HG03378 (cell line): ENCODE measurements at regions not wholly inside any gene's neighbourhood (a gene's known extent, or its start where the extent isn't known, plus 50 kb on each side); places are given as distances from the start of the nearest gene placed in this dataset.

Source experiments
- ATAC-seq: cut with Tn5 transposase; IDR thresholded peaks from one replicate; pipeline ENCODE4 v1.9.1; 2021; ENCODE audit warnings: mild to moderate bottlenecking, moderate library complexity; ENCODE audit not compliant: unreplicated experiment

GRCh38 chr1:188359315-188359714 is 1530.6 kb downstream of the PLA2G4A start:
- ATAC-seq = no peak

GRCh38 chr1:188363943-188364342 is 1535.2 kb downstream of the PLA2G4A start:
- no peak for ATAC-seq

GRCh38 chr1:188364927-188365449 is 1536.2 kb downstream of the PLA2G4A start:
- ATAC-seq = no peak

DNA sequence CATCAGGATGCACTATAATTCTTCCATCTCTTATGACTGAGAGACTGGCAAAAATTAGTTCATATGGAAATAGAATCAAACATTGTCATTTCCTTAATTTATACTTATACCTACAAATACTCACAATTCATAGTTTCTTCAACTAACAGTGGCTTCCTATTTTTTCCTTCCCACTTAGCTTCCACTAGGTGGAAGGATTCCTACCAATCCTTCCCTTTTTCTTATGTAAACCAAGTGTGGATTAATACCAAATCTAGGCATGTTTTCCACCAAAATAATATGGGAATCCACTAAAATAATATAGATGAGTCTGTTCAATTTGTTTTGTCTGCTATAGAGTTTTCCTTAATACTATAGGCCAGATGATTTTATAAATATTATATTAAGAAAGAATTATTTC is 1537.1 kb downstream of the PLA2G4A start:
- no peak for ATAC-seq

- no peak for ATAC-seq
Observed at GRCh38 chr1:188367661-188368060, 1538.9 kb downstream of the PLA2G4A start.

GRCh38 chr1:188371295-188371806 is 1542.6 kb downstream of the PLA2G4A start:
- no peak for ATAC-seq

DNA sequence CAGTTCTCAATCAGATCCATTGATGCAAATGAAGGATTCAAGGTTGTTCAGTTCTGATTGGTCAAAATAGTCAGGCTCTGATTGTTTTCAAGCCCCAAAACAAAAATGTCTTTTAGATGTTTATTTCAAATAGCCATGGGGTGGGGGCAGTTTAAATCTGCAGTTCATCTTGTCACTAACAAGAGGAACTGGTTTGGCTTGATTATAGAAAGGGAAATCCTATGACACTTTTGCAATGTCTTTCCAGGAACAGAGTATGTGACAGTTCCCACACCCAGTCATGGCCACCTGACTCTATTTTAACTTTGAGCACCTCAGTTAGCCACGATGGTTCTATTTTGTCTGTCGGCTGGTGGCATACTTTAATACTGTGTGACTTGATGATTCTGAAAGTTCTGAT is 1544.1 kb downstream of the PLA2G4A start:
- no peak for ATAC-seq

DNA sequence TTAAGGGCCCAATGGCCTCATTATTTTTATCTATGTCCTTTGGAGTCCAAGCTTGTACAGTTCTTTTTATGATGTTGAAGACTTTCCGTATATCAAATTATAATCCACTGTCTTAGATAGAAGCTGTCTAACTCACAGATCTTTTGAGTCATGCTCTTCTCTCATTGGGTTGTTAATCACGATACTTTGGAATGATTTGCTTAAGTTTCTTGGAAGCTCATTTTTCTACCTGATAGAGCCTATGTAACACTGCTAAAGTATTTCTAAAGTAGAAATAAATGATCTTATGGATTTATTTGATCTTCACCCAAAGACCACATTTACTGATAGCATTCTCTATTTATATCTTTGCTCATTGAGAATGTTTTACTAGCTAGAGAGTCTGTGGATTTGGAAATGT is 1554.1 kb downstream of the PLA2G4A start:
- no peak for ATAC-seq

DNA sequence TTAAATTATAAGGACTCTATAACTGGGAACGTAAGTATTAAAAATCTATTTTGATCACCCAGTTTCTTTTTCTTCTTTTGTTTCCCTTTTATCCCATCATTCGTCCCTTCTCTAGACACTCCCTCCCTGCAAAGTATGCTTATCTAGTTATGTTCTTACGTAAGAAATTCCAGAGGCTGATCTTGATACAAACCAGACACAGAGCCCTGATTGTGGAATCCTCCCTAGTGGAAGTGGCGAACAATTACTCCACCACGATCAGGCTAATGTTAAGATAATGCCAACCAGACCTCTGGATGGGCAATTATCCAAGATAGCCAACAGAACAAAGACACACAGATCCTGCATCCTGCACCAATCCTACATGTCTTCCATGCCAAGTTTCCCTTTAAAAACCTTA is 1557.4 kb downstream of the PLA2G4A start:
- ATAC-seq = no peak

- no peak for ATAC-seq
Observed at GRCh38 chr1:188386666-188387065, 1557.9 kb downstream of the PLA2G4A start.

DNA sequence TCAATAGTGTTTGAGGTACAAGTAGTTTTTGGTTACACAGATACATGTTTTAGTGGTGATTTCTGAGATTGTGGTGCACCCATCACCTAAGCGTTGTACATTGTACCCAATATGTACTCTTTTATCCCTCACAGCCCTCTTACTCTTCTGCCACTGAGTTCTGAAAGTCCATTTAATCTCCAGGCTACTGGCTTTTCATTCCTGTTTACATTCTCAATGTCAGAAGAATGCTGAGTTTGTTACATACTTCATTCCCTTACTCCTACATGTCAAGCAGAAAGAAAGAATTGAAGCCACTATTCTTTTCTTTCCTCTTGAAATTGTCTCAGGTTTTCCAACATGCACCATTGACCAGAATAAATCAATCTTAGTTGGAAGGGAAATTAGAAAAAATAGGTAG is 1565.9 kb downstream of the PLA2G4A start:
- ATAC-seq = no peak

- no peak for ATAC-seq
Observed at GRCh38 chr1:188397521-188397920, 1568.8 kb downstream of the PLA2G4A start.

DNA sequence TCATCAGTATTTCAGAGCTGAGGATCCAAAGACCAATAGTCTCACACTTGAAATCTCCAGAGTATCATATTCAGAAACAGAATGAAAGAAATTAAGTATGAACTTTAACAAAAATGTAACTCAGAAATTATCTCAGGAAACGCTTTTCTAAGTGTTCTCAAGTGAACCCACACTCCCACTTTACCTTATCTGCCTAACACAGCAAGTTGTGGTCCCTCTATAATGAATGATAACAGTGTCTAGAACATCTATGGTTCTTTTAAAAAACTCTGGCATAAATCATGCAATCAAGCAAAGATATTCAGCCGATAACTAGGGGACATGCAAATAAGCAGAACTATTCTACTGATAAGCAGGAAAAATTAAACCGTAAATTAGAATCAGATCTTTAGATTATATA is 1574.2 kb downstream of the PLA2G4A start:
- no peak for ATAC-seq

DNA sequence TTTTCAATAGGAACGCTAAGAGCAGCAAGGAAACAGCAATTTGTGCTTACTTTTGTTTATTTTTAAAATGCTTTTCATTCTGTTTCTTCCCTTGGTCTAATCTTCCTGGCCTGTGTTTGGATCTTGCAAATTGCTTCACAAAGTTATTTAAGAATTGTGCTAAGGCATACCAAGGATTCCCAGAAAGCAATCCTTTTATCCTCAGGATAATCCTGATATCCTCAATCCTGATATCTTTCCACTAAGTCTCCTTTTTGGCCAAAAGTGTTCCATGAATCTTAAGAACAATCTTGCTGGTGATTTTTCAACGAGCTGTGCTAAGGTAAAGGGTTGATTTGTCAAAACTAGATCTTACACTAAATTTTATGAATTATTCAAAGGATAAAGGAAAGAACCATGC is 1577.9 kb downstream of the PLA2G4A start:
- no peak for ATAC-seq

DNA sequence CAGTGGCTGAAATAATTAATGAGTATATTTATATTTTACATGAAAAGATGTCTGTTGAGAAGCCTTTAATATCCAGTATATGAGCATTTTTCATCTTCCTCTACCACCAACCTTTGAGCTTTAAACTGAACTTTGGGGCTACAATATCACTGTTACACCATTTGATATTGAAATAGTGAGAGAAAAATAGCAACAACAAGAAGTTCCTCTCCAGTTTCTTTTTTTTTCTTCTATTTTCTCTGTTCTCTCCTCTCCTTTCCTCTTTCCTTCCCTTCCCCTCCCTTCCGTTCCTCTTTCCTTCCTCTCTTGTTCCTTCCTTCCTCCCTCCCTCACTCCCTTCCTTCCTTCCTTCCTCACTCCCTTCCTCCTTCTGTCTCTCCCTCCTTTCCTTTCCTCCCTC is 1591.4 kb downstream of the PLA2G4A start:
- ATAC-seq = no peak

GRCh38 chr1:188423073-188423472 is 1594.3 kb downstream of the PLA2G4A start:
- ATAC-seq = no peak

GRCh38 chr1:188424176-188424575 is 1595.4 kb downstream of the PLA2G4A start:
- no peak for ATAC-seq

DNA sequence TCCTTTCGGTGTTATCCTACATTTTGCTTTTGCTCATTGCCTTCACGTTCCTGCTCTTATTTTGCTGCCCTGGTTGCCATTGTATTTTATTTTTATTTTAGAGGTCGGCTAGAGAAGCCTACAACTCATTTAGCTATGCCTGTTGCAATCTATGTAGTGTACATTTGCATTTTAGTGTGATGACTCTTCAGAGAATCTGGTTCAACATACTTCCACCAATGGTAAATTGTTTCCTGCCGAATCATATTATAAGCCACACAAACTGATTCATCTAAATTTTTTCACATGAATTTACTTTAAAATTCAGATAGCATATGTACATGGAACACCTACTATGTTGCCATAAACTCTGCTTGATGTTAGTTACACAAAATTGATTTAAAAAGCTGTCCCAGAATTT is 1596.9 kb downstream of the PLA2G4A start:
- no peak for ATAC-seq

GRCh38 chr1:188426561-188426960 is 1597.8 kb downstream of the PLA2G4A start:
- no peak for ATAC-seq

GRCh38 chr1:188427642-188428041 is 1598.9 kb downstream of the PLA2G4A start:
- no peak for ATAC-seq

DNA sequence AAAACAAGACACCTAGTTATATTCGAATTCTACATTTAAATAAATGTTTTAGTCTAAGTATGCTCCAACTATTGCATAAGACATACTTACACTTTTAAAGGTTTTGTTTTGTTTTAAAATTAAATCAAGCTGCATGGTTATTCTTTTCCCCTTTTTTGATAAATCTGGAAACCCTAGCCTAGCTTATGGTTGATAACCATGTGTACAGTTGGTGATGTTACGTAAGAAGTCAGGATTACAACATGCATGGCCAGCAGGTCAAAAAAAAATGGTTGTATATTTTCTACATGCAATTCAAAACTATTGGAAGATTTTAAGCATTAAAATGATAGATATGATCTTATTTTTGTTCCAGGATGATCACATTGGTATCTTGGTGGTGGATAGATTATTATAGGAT is 1600.6 kb downstream of the PLA2G4A start:
- no peak for ATAC-seq

- ATAC-seq = no peak
Observed at GRCh38 chr1:188432427-188432826, 1603.7 kb downstream of the PLA2G4A start.

- ATAC-seq = no peak
Observed at GRCh38 chr1:188433425-188433824, 1604.7 kb downstream of the PLA2G4A start.
